Naive thymus-derived CD4-positive, alpha-beta T cell (primary cell): ENCODE measurements at regions not wholly inside any gene's neighbourhood (a gene's known extent, or its start where the extent isn't known, plus 50 kb on each side); places are given as distances from the start of the nearest gene placed in this dataset.

Experiments
- ATAC-seq: fragments of 150-1000 bp; cut with Tn5 transposase; 2 replicates; pipeline ENCODE4 v1.10.0; 2021; ENCODE audit warnings: mild to moderate bottlenecking, moderate library complexity
- CTCF ChIA-PET: fragments of 350-600 bp; sonication (Branson Sonifier 250); formaldehyde crosslinking; loops from one replicate; lab custom pipeline; 2021; ENCODE audit warnings: antibody characterized with exemption; lab: Charles Lee
- POLR2A ChIA-PET: fragments of 350-600 bp; sonication (Branson Sonifier 250); formaldehyde crosslinking; loops from one replicate; lab custom pipeline; 2021; ENCODE audit warnings: antibody characterized with exemption, inconsistent platforms; lab: Charles Lee
- DNase-seq, 9 donors: peaks; one replicate each; pipeline versions ENCODE4 v3.0.0 to v3.0.0-alpha.2; 2020 to 2022; ENCODE audit warnings: mixed read lengths in 1 of 9
- H3K27ac ChIP-seq: one replicate; pipeline ENCODE4 v1.7.0; 2013; ENCODE audit warnings: mild to moderate bottlenecking, low read depth, low read length, moderate library complexity
- H3K27me3 ChIP-seq, 2 donors: one replicate each; pipeline ENCODE4 v1.7.0; 2013; ENCODE audit warnings: low read length in 2 of 2, mild to moderate bottlenecking in 2 of 2, moderate library complexity in 2 of 2; ENCODE audit not compliant: control insufficient read depth in 2 of 2, insufficient read depth in 2 of 2
- H3K36me3 ChIP-seq, 3 experiments: 1 replicate in 2 of 3; 2 replicates in 1 of 3; pipeline ENCODE4 v1.7.0; 2013; ENCODE audit warnings: low read length in 3 of 3, mild to moderate bottlenecking in 3 of 3, moderate library complexity in 1 of 3; ENCODE audit not compliant: insufficient read depth in 3 of 3, control insufficient read depth in 2 of 3
- H3K4me1 ChIP-seq, 2 donors: one replicate each; pipeline ENCODE4 v1.7.0; 2013; ENCODE audit warnings: low read length in 2 of 2, mild to moderate bottlenecking in 2 of 2, moderate library complexity in 1 of 2; ENCODE audit not compliant: control insufficient read depth in 2 of 2, insufficient read depth in 2 of 2
- H3K4me3 ChIP-seq: 2 replicates; pipeline ENCODE4 v1.7.0; 2013; ENCODE audit warnings: mild to moderate bottlenecking, low read length
- H3K9me3 ChIP-seq, 3 experiments: 1 replicate in 2 of 3; 2 replicates in 1 of 3; pipeline ENCODE4 v1.7.0; 2013; ENCODE audit warnings: low read length in 3 of 3; ENCODE audit not compliant: control insufficient read depth in 2 of 3
- H3K27ac Mint-ChIP-seq, 9 donors: one replicate each; pipeline ENCODE4 v1.8.0; 2020 to 2022; ENCODE audit warnings: mixed read lengths in 9 of 9, mild to moderate bottlenecking in 8 of 9, moderate library complexity in 5 of 9, inconsistent platforms in 2 of 9
- H3K27me3 Mint-ChIP-seq, 5 donors: one replicate each; pipeline ENCODE4 v1.8.0; 2021 to 2022; ENCODE audit warnings: mixed read lengths in 5 of 5, mild to moderate bottlenecking in 1 of 5
- H3K36me3 Mint-ChIP-seq, 5 donors: one replicate each; pipeline ENCODE4 v1.8.0; 2020 to 2022; ENCODE audit warnings: mixed read lengths in 5 of 5, mild to moderate bottlenecking in 3 of 5, inconsistent platforms in 1 of 5
- H3K4me1 Mint-ChIP-seq, 7 donors: one replicate each; pipeline ENCODE4 v1.8.0; 2020 to 2022; ENCODE audit warnings: mixed read lengths in 7 of 7, mild to moderate bottlenecking in 3 of 7, inconsistent platforms in 1 of 7
- H3K4me3 Mint-ChIP-seq, 10 donors: one replicate each; pipeline ENCODE4 v1.8.0; 2020 to 2022; ENCODE audit warnings: mild to moderate bottlenecking in 10 of 10, mixed read lengths in 10 of 10, moderate library complexity in 6 of 10, inconsistent platforms in 2 of 10
- H3K9me3 Mint-ChIP-seq, 11 donors: one replicate each; pipeline ENCODE4 v1.8.0; 2020 to 2022; ENCODE audit warnings: mixed read lengths in 11 of 11, mild to moderate bottlenecking in 4 of 11, inconsistent platforms in 1 of 11, moderate library complexity in 1 of 11
- intact Hi-C, 2 donors: fragments of 100-400 bp; cut with micrococcal nuclease; formaldehyde crosslinking; loops; one replicate each; pipeline ENCODE4 v1.15.1; 2023

GRCh38 chr9:134967547-134967930, 49.8 kb upstream of the FCN1 start:
- peaks cover 0 to 43% (median 5%) of the 10 kb centered on the region in 5 donors for H3K27me3 Mint-ChIP-seq
- H3K27ac Mint-ChIP-seq: no peak overlapping the region
- Histone ChIP-seq H3K36me3 (no peaks in the 10 kb centered on the region), H3K4me1 (no peaks in the 10 kb centered on the region), H3K27ac (no peak overlapping the region), H3K9me3 (no peaks in the 10 kb centered on the region), H3K4me3 (no peak overlapping the region), H3K27me3 (no peaks in the 10 kb centered on the region)
- DNase-seq (no peak), ATAC-seq (no peak)
- H3K4me3 Mint-ChIP-seq: no peak overlapping the region
- CTCF ChIA-PET: no interaction called here
- H3K9me3 Mint-ChIP-seq: peaks cover 0 to 3% (median 0%) of the 10 kb centered on the region in 11 donors
- POLR2A ChIA-PET: no interaction called here
- intact Hi-C loops: no loop called here
- peaks cover 0 to 3% (median 0%) of the 10 kb centered on the region in 5 donors for H3K36me3 Mint-ChIP-seq
- no peaks in the 10 kb centered on the region for H3K4me1 Mint-ChIP-seq

DNA sequence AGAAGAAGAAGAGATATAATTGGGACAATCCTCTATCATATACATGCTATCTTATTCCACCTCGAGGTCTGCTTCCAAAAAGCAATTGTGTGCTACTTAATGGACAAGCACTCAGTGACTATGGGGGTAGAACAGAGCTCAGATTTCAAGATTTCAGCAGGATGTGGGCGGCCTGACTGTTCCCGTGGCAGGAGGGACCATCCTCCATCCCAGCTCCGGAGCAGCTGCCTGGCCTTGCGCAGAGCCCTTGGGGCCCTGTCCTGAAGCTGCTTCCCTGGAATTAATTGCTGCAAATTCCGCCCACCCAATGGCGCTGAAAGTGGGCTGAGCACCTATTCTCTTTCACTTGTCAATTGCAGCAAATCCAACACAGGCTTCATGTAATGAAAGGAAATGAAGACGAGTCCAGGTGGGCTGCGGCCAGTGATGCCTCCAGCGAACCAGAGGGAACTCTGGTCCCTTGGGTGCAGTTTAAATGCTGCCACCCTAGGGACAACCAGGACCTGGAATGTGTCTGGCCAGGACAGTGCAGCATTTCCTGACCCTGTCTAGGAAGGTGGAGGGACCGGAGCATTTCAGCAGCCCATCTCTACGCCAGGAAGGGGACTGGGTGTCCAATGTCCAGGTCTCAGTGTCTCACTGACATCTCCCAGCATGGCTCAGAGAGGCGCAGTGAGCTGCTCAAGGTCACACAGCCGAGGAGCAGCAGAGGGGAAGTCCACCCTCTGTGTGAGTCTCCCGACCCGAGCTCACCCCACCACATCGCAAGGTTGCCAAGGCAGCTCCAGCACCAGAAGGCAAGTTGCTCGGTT, 50.5 kb upstream of the FCN1 start:
- ChIA-PET CTCF (no interaction called here), POLR2A (no interaction called here)
- Mint-ChIP-seq H3K9me3 (peaks cover 0 to 3% (median 0%) of the 10 kb centered on the region in 11 donors), H3K4me3 (no peak overlapping the region), H3K36me3 (peaks cover 0 to 3% (median 0%) of the 10 kb centered on the region in 5 donors), H3K4me1 (no peaks in the 10 kb centered on the region), H3K27ac (no peak overlapping the region), H3K27me3 (peaks cover 0 to 47% (median 9%) of the 10 kb centered on the region in 5 donors)
- no peaks in the 10 kb centered on the region for H3K4me1 ChIP-seq
- ATAC-seq (no peak), DNase-seq (no peak)
- intact Hi-C loops: no loop called here
- H3K9me3 ChIP-seq: no peaks in the 10 kb centered on the region
- no peak overlapping the region for H3K4me3 ChIP-seq
- no peaks in the 10 kb centered on the region for H3K27me3 ChIP-seq
- no peak overlapping the region for H3K27ac ChIP-seq
- H3K36me3 ChIP-seq: no peaks in the 10 kb centered on the region

GRCh38 chr9:134968823-134969090, 51.0 kb upstream of the FCN1 start:
- intact Hi-C loops: no loop called here
- POLR2A ChIA-PET: no interaction called here

DNA sequence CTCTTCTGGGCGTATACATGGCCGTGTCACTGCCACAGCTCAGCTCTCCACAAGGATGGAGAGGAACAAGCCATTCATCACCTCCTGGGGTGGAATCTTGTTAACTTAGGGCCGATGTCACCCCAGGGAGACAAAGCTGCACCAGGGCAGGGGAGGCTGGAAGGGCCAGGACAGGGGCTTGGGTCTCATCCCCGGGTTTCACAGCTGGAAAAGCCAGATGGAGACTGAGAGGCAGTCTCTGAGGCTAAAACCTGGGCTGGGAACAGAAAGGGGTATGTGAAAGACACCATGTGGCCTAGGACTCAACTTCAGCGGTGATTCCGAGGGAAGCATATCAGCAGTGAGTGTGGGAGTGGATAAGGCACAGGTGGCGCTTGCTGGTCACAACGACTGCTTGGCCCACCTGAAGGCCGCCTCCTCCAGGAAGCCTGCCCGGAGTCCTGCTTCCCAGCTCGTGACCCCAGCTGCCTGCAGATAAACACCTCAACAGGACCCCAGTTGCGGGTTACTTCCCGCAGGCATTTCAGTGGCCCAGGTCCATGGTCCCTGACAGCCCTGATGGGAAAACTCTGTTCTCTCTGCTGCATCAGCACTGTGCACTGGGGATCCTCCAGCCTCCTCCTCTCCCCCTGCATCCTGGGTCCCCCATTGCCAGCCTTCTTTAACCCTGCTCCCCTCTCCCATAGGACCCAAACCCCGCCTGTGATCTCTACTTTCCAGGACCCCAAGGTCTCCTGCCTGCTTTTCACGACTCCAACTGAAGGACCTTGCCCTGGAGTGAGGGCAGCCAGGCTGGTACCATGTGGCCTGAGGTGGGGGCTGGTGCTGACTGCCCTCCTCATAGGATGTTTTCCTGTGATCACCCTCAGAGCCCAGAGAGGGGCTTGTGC, 51.7 kb upstream of the FCN1 start:
- H3K4me1 Mint-ChIP-seq: no peaks in the 10 kb centered on the region
- ATAC-seq (no peak), DNase-seq (no peak)
- H3K27ac Mint-ChIP-seq: no peak overlapping the region
- ChIA-PET POLR2A (no interaction called here), CTCF (no interaction called here)
- peaks cover 0 to 49% (median 9%) of the 10 kb centered on the region in 5 donors for H3K27me3 Mint-ChIP-seq
- H3K36me3 ChIP-seq: no peaks in the 10 kb centered on the region
- H3K36me3 Mint-ChIP-seq: peaks cover 0 to 3% (median 0%) of the 10 kb centered on the region in 5 donors
- H3K9me3 Mint-ChIP-seq: peaks cover 0 to 3% (median 0%) of the 10 kb centered on the region in 11 donors
- H3K4me3 Mint-ChIP-seq: no peak overlapping the region
- no peaks in the 10 kb centered on the region for H3K4me1 ChIP-seq
- H3K27ac ChIP-seq: no peak overlapping the region
- intact Hi-C loops: no loop called here
- H3K27me3 ChIP-seq: no peaks in the 10 kb centered on the region
- H3K9me3 ChIP-seq: no peaks in the 10 kb centered on the region
- no peak overlapping the region for H3K4me3 ChIP-seq

More at GRCh38 chr9:134968823-134969090, 51.0 kb upstream of the FCN1 start:
- DNase-seq: no peak
- Histone ChIP-seq H3K27ac (no peak overlapping the region), H3K9me3 (no peaks in the 10 kb centered on the region), H3K4me3 (no peak overlapping the region), H3K27me3 (no peaks in the 10 kb centered on the region), H3K4me1 (no peaks in the 10 kb centered on the region), H3K36me3 (no peaks in the 10 kb centered on the region)
- ATAC-seq: no peak
- CTCF ChIA-PET: no interaction called here
- no peak overlapping the region for H3K4me3 Mint-ChIP-seq
- H3K36me3 Mint-ChIP-seq: peaks cover 0 to 3% (median 0%) of the 10 kb centered on the region in 5 donors
- no peak overlapping the region for H3K27ac Mint-ChIP-seq
- H3K27me3 Mint-ChIP-seq: peaks cover 0 to 52% (median 9%) of the 10 kb centered on the region in 5 donors
- peaks cover 0 to 3% (median 0%) of the 10 kb centered on the region in 11 donors for H3K9me3 Mint-ChIP-seq
- no peaks in the 10 kb centered on the region for H3K4me1 Mint-ChIP-seq

GRCh38 chr9:134970198-134970597, 52.5 kb upstream of the FCN1 start:
- no peaks in the 10 kb centered on the region for H3K9me3 ChIP-seq
- H3K27ac Mint-ChIP-seq: no peak overlapping the region
- DNase-seq: no peak
- ATAC-seq: no peak
- intact Hi-C loops: no loop called here
- no peak overlapping the region for H3K4me3 ChIP-seq
- ChIA-PET CTCF (no interaction called here), POLR2A (no interaction called here)
- peaks cover 0 to 3% (median 0%) of the 10 kb centered on the region in 5 donors for H3K36me3 Mint-ChIP-seq
- H3K27ac ChIP-seq: no peak overlapping the region
- H3K27me3 ChIP-seq: no peaks in the 10 kb centered on the region
- no peaks in the 10 kb centered on the region for H3K4me1 Mint-ChIP-seq
- H3K36me3 ChIP-seq: no peaks in the 10 kb centered on the region
- no peak overlapping the region for H3K4me3 Mint-ChIP-seq
- H3K4me1 ChIP-seq: no peaks in the 10 kb centered on the region
- H3K9me3 Mint-ChIP-seq: peaks cover 0 to 3% (median 0%) of the 10 kb centered on the region in 11 donors
- peaks cover 0 to 49% (median 9%) of the 10 kb centered on the region in 5 donors for H3K27me3 Mint-ChIP-seq

GRCh38 chr9:134970719-134971118, 53.0 kb upstream of the FCN1 start:
- Mint-ChIP-seq H3K27ac (no peak overlapping the region), H3K9me3 (peaks cover 0 to 3% (median 0%) of the 10 kb centered on the region in 11 donors), H3K4me3 (no peak overlapping the region), H3K4me1 (no peaks in the 10 kb centered on the region), H3K27me3 (peaks cover 0 to 49% (median 9%) of the 10 kb centered on the region in 5 donors), H3K36me3 (peaks cover 0 to 3% (median 0%) of the 10 kb centered on the region in 5 donors)
- no peak overlapping the region for H3K27ac ChIP-seq
- no peaks in the 10 kb centered on the region for H3K36me3 ChIP-seq
- H3K27me3 ChIP-seq: no peaks in the 10 kb centered on the region
- no peak for DNase-seq
- H3K4me3 ChIP-seq: no peak overlapping the region
- ChIA-PET POLR2A (no interaction called here), CTCF (no interaction called here)
- ATAC-seq: no peak
- H3K4me1 ChIP-seq: no peaks in the 10 kb centered on the region
- H3K9me3 ChIP-seq: no peaks in the 10 kb centered on the region
- intact Hi-C loops: no loop called here
